ENCODE measurements at regions not wholly inside any gene's neighbourhood (a gene's known extent, or its start where the extent isn't known, plus 50 kb on each side); places are given as distances from the start of the nearest gene placed in this dataset.

DNA sequence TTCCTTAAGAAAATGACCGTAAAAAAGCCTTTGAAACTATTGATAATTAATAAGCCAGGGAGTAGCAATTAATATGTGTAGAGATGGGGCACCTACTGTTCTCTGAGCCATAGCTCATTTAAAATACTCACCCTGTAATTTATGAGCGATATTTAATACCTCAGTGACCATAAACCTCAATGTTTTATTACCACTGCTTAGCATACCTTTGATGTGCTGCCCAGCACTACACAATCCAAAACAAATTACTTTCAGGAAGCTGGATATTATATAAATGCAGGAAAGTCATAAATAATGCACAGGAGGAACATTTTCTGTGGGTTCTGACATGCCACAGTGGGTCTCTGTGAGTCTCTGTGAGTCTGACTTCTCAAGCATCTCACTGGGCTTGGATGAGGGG, 166.1 kb upstream of the RPL34 start (continued):
- TF ChIP-seq ZNF558 (tag by site-specific recombination; IDR thresholded peaks at IDR 0.05) = no peak
- TF ChIP-seq, protein P1, sequence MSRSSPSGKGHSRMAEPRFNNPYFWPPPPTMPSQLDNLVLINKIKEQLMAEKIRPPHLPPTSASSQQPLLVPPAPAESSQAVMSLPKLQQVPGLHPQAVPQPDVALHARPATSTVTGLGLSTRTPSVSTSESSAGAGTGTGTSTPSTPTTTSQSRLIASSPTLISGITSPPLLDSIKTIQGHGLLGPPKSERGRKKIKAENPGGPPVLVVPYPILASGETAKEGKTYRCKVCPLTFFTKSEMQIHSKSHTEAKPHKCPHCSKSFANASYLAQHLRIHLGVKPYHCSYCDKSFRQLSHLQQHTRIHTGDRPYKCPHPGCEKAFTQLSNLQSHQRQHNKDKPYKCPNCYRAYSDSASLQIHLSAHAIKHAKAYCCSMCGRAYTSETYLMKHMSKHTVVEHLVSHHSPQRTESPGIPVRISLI (tag by site-specific recombination; IDR thresholded peaks at IDR 0.05) = no peak
- 0 out of 2 replicates have a peak, but pooled peaks have one; percentile 30 for TF ChIP-seq ZXDB (tag by site-specific recombination; IDR thresholded peaks at IDR 0.05)
- TF ChIP-seq, protein P2, sequence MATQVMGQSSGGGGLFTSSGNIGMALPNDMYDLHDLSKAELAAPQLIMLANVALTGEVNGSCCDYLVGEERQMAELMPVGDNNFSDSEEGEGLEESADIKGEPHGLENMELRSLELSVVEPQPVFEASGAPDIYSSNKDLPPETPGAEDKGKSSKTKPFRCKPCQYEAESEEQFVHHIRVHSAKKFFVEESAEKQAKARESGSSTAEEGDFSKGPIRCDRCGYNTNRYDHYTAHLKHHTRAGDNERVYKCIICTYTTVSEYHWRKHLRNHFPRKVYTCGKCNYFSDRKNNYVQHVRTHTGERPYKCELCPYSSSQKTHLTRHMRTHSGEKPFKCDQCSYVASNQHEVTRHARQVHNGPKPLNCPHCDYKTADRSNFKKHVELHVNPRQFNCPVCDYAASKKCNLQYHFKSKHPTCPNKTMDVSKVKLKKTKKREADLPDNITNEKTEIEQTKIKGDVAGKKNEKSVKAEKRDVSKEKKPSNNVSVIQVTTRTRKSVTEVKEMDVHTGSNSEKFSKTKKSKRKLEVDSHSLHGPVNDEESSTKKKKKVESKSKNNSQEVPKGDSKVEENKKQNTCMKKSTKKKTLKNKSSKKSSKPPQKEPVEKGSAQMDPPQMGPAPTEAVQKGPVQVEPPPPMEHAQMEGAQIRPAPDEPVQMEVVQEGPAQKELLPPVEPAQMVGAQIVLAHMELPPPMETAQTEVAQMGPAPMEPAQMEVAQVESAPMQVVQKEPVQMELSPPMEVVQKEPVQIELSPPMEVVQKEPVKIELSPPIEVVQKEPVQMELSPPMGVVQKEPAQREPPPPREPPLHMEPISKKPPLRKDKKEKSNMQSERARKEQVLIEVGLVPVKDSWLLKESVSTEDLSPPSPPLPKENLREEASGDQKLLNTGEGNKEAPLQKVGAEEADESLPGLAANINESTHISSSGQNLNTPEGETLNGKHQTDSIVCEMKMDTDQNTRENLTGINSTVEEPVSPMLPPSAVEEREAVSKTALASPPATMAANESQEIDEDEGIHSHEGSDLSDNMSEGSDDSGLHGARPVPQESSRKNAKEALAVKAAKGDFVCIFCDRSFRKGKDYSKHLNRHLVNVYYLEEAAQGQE (tag by site-specific recombination; IDR thresholded peaks at IDR 0.05) = no peak
- TF ChIP-seq, protein P3, sequence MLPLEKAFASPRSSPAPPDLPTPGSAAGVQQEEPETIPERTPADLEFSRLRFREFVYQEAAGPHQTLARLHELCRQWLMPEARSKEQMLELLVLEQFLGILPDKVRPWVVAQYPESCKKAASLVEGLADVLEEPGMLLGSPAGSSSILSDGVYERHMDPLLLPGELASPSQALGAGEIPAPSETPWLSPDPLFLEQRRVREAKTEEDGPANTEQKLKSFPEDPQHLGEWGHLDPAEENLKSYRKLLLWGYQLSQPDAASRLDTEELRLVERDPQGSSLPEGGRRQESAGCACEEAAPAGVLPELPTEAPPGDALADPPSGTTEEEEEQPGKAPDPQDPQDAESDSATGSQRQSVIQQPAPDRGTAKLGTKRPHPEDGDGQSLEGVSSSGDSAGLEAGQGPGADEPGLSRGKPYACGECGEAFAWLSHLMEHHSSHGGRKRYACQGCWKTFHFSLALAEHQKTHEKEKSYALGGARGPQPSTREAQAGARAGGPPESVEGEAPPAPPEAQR (tag by site-specific recombination; IDR thresholded peaks at IDR 0.05) = no peak
- TF ChIP-seq ZNF514 (tag by site-specific recombination; IDR thresholded peaks at IDR 0.05) = no peak
- no peak for TF ChIP-seq ZNF837 (tag by site-specific recombination; IDR thresholded peaks at IDR 0.05)
- TF ChIP-seq ZNF670 (tag by site-specific recombination; IDR thresholded peaks at IDR 0.05; ENCODE audit: low read depth) = no peak
- no peak for TF ChIP-seq ZNF157 (tag by site-specific recombination; IDR thresholded peaks at IDR 0.05)
- TF ChIP-seq ZNF747 (tag by site-specific recombination; IDR thresholded peaks at IDR 0.05) = no peak
- TF ChIP-seq ZNF560 (tag by site-specific recombination; IDR thresholded peaks at IDR 0.05; ENCODE audit: borderline replicate concordance) = no peak
- 0 out of 2 replicates have a peak, but pooled peaks have one; percentile 13 for TF ChIP-seq ZBTB17 (tag by site-specific recombination; IDR thresholded peaks at IDR 0.05)
- TF ChIP-seq, protein P4, sequence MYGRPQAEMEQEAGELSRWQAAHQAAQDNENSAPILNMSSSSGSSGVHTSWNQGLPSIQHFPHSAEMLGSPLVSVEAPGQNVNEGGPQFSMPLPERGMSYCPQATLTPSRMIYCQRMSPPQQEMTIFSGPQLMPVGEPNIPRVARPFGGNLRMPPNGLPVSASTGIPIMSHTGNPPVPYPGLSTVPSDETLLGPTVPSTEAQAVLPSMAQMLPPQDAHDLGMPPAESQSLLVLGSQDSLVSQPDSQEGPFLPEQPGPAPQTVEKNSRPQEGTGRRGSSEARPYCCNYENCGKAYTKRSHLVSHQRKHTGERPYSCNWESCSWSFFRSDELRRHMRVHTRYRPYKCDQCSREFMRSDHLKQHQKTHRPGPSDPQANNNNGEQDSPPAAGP (tag by site-specific recombination; IDR thresholded peaks at IDR 0.05) = no peak
- no peak for TF ChIP-seq HOXA7 (CRISPR knock-in tag; IDR thresholded peaks at IDR 0.05; ENCODE audit: borderline replicate concordance)
- TF ChIP-seq ZNF37A (tag by site-specific recombination; IDR thresholded peaks at IDR 0.05) = no peak
- no peak for TF ChIP-seq ZNF311 (tag by site-specific recombination; IDR thresholded peaks at IDR 0.05; ENCODE audit: borderline replicate concordance)
- TF ChIP-seq ZEB2 (tag by site-specific recombination; IDR thresholded peaks at IDR 0.05) = peak; percentile 25; the same call in 1 of the 2 replicates
- TF ChIP-seq ZNF324 (tag by site-specific recombination; IDR thresholded peaks at IDR 0.05) = no peak
- no peak for TF ChIP-seq ZNF530 (tag by site-specific recombination; IDR thresholded peaks at IDR 0.05; ENCODE audit: low read depth)
- TF ChIP-seq, protein P5, sequence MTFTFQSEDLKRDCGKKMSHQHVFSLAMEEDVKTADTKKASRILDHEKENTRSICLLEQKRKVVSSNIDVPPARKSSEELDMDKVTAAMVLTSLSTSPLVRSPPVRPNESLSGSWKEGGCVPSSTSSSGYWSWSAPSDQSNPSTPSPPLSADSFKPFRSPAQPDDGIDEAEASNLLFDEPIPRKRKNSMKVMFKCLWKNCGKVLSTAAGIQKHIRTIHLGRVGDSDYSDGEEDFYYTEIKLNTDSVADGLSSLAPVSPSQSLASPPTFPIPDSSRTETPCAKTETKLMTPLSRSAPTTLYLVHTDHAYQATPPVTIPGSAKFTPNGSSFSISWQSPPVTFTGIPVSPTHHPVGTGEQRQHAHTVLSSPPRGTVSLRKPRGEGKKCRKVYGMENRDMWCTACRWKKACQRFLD (tag by site-specific recombination; IDR thresholded peaks at IDR 0.05) = no peak
- TF ChIP-seq, protein P6, sequence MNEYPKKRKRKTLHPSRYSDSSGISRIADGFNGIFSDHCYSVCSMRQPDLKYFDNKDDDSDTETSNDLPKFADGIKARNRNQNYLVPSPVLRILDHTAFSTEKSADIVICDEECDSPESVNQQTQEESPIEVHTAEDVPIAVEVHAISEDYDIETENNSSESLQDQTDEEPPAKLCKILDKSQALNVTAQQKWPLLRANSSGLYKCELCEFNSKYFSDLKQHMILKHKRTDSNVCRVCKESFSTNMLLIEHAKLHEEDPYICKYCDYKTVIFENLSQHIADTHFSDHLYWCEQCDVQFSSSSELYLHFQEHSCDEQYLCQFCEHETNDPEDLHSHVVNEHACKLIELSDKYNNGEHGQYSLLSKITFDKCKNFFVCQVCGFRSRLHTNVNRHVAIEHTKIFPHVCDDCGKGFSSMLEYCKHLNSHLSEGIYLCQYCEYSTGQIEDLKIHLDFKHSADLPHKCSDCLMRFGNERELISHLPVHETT (tag by site-specific recombination; IDR thresholded peaks at IDR 0.05) = 0 out of 2 replicates have a peak, but pooled peaks have one; percentile 19
- TF ChIP-seq, protein P7, sequence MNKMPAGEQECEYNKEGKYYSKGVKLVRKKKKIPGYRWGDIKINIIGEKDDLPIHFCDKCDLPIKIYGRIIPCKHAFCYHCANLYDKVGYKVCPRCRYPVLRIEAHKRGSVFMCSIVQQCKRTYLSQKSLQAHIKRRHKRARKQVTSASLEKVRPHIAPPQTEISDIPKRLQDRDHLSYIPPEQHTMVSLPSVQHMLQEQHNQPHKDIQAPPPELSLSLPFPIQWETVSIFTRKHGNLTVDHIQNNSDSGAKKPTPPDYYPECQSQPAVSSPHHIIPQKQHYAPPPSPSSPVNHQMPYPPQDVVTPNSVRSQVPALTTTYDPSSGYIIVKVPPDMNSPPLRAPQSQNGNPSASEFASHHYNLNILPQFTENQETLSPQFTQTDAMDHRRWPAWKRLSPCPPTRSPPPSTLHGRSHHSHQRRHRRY (tag by site-specific recombination; IDR thresholded peaks at IDR 0.05) = no peak
- no peak for TF ChIP-seq ZBTB1 (tag by site-specific recombination; IDR thresholded peaks at IDR 0.05)
- TF ChIP-seq, protein P8, sequence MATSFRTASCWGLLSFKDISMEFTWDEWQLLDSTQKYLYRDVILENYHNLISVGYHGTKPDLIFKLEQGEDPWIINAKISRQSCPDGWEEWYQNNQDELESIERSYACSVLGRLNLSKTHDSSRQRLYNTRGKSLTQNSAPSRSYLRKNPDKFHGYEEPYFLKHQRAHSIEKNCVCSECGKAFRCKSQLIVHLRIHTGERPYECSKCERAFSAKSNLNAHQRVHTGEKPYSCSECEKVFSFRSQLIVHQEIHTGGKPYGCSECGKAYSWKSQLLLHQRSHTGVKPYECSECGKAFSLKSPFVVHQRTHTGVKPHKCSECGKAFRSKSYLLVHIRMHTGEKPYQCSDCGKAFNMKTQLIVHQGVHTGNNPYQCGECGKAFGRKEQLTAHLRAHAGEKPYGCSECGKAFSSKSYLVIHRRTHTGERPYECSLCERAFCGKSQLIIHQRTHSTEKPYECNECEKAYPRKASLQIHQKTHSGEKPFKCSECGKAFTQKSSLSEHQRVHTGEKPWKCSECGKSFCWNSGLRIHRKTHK (tag by site-specific recombination; IDR thresholded peaks at IDR 0.05) = no peak
- no peak for TF ChIP-seq MYNN (tag by site-specific recombination; IDR thresholded peaks at IDR 0.05; ENCODE audit: borderline replicate concordance)
- no peak for TF ChIP-seq ZNF132 (tag by site-specific recombination; IDR thresholded peaks at IDR 0.05; ENCODE audit: borderline replicate concordance)
